Muscle layer of colon (tissue), 2 donors: ENCODE measurements at regions not wholly inside any gene's neighbourhood (a gene's known extent, or its start where the extent isn't known, plus 50 kb on each side); places are given as distances from the start of the nearest gene placed in this dataset.

Experiments
- H3K27ac ChIP-seq: one replicate; pipeline ENCODE4 v1.7.0; 2013; ENCODE audit warnings: low read depth, mild to moderate bottlenecking, low read length, moderate library complexity
- H3K27me3 ChIP-seq, 2 donors: one replicate each; pipeline ENCODE4 v1.7.0; 2013; ENCODE audit warnings: low read length in 2 of 2, mild to moderate bottlenecking in 2 of 2; ENCODE audit not compliant: insufficient read depth in 2 of 2, control insufficient read depth in 1 of 2
- H3K36me3 ChIP-seq: one replicate; pipeline ENCODE4 v1.7.0; 2013; ENCODE audit warnings: mild to moderate bottlenecking, low read length; ENCODE audit not compliant: insufficient read depth
- H3K4me1 ChIP-seq: one replicate; pipeline ENCODE4 v1.7.0; 2013; ENCODE audit warnings: mild to moderate bottlenecking, low read length; ENCODE audit not compliant: insufficient read depth
- H3K4me3 ChIP-seq, 2 donors: one replicate each; pipeline ENCODE4 v1.7.0; 2013; ENCODE audit warnings: low read length in 2 of 2, low read depth in 1 of 2, mild to moderate bottlenecking in 1 of 2, moderate library complexity in 1 of 2
- H3K9ac ChIP-seq: one replicate; pipeline ENCODE4 v1.7.0; 2013; ENCODE audit warnings: low read length
- H3K9me3 ChIP-seq: one replicate; pipeline ENCODE4 v1.7.0; 2013; ENCODE audit warnings: mild to moderate bottlenecking, low read length
- donor health status: abdominal sarcoma.
- donor health status: Adenocarcinoma of cecum.

DNA sequence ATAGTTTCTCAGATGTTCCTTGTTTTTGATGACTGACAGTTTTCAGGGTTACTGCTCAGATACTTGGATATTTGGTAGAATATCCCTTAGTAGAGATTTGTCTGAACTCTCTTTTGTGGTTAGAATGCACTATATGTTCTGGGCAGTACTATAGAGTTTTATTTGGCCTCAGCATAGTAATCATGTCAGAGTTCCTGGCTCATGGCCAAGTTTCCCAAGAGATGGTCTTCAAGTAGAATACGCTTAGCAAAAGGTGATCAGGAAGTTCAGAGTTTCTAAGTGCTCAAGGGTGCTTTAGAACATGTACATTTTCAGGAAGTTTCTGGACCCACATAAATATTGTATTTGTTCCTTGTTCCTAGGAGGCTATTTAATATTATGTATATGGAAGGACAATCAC is 1209.7 kb upstream of the GJE1 start:
- no peaks in the 10 kb centered on the region for H3K9me3 ChIP-seq
- no peaks in the 10 kb centered on the region for H3K4me1 ChIP-seq
- no peaks in the 10 kb centered on the region for H3K36me3 ChIP-seq
- no peak overlapping the region for H3K9ac ChIP-seq
- no peaks in the 10 kb centered on the region for H3K27me3 ChIP-seq
- no peak overlapping the region for H3K27ac ChIP-seq
- H3K4me3 ChIP-seq = no peak overlapping the region

DNA sequence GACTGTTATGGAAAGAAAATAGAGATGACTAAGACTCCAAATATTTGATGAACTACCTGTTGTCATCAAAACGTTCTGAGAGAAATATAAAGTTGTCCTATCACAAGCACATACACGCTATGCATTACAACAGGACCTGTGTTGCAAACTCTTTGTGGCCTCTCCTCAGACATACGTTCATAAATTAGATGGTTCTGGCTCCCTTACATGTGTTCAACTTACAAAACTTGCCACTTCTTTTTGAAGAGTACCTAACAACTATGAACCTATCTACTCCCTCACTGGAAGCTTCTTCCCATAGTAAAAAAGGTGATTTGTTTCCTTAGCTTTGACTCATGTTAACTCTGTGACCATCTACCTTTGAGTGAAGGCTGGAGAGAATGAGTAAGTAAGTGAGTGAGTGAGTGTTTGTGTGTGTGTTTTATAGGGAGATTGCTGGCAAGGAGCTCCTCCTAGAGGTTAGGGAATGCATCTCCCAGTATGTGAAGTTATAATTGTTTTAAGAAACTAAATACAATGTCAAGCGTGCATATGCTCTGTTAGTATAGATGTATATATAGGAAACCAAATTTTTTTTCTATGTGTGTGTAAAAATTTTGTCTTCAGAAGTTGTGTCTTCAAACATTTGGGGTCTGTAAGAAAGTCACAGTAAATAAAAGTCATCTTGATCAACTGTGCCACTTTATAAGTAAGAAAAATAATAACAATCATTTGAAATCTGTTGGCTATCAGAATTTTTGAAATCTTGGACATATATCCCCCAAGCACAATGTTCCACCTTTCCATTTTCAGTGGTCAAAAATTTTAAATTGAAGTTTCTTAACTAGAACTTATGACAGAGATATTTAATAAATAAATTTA is 1211.1 kb upstream of the GJE1 start:
- no peaks in the 10 kb centered on the region for H3K36me3 ChIP-seq
- H3K9ac ChIP-seq = no peak overlapping the region
- H3K4me1 ChIP-seq = no peaks in the 10 kb centered on the region
- H3K27me3 ChIP-seq = no peaks in the 10 kb centered on the region
- no peak overlapping the region for H3K27ac ChIP-seq
- H3K4me3 ChIP-seq = no peak overlapping the region
- H3K9me3 ChIP-seq = no peaks in the 10 kb centered on the region

DNA sequence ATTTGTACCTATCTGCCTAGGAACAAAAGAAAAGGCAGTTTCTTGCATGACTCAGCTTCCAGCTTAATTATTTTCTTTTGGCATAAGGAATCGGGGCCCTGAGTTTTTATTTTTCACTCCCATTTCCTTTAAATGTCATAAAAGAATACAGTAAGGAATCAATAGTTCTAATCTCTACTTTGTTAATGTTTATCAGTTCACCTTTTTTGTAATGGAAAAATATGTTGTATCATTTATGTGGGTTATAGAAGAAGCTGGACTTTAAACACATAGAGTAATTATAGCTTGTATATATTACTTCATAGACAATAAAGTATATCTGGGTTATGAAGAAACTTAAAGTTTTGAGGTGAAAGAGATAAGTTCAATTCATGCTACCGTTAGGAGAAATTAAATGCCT is 1214.8 kb upstream of the GJE1 start:
- Histone ChIP-seq H3K36me3 (no peaks in the 10 kb centered on the region), H3K27ac (no peak overlapping the region), H3K9me3 (no peaks in the 10 kb centered on the region), H3K27me3 (no peaks in the 10 kb centered on the region), H3K4me1 (no peaks in the 10 kb centered on the region), H3K4me3 (no peak overlapping the region), H3K9ac (no peak overlapping the region)

DNA sequence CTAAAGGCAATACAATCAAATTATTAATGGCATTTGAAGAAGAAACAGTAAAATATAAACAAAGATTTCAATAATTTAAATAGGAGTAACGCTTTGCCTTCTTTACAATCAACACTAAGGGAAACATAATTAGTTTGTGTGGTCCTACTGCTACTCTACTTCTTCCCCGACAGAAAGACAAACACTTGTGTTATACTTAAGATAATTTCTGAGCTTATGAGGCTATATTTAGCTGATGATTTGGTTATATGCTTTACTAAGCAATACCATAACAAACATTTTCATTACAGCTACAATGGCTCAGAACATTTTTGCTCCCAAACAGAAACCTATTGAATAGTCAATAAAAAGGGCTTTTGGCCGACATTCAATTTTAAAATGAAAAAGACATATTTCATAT is 1217.2 kb upstream of the GJE1 start:
- Histone ChIP-seq H3K36me3 (no peaks in the 10 kb centered on the region), H3K4me1 (no peaks in the 10 kb centered on the region), H3K4me3 (no peak overlapping the region), H3K27me3 (no peaks in the 10 kb centered on the region), H3K9ac (no peak overlapping the region), H3K27ac (no peak overlapping the region), H3K9me3 (no peaks in the 10 kb centered on the region)

DNA sequence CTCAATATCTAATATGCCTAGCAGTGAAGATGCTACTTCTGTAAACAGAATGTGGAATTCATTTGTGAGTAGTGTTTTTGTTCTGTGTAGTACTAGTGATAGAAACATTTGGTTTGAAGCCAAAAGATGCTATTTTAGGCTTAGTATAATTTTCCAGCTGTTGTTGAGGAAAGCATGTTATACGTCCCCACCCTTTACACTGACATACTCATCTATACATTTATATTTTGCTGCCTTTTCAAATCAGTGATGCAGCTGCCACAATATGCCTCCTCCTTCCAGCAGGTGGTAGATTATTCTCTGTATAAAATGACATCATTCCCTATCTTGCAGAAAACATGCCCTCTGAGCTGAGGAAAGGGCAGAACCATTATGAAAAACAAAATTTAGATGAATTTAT is 1217.6 kb upstream of the GJE1 start:
- no peaks in the 10 kb centered on the region for H3K9me3 ChIP-seq
- H3K36me3 ChIP-seq = no peaks in the 10 kb centered on the region
- no peaks in the 10 kb centered on the region for H3K4me1 ChIP-seq
- H3K4me3 ChIP-seq = no peak overlapping the region
- no peak overlapping the region for H3K27ac ChIP-seq
- H3K27me3 ChIP-seq = no peaks in the 10 kb centered on the region
- H3K9ac ChIP-seq = no peak overlapping the region

DNA sequence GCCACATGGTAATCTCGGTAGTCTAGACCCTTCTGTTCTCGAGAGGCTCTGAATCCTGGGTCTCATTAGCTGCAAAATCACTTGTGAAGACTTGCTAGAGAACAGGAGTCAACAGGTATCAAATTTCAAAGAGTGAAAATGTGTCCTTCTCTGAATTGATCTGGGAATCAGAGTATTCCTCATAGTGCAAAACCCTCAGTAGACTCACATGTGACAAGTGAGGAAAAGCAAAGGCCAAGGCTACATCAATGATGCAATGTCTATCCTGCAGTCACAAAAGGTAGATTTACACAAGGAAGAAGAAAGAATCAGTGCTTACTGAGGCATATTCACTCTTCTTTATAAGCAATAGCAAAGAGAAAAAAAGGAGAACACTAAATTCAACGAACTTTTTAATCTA is 1220.0 kb upstream of the GJE1 start:
- no peaks in the 10 kb centered on the region for H3K9me3 ChIP-seq
- no peak overlapping the region for H3K9ac ChIP-seq
- H3K27ac ChIP-seq = no peak overlapping the region
- no peak overlapping the region for H3K4me3 ChIP-seq
- no peaks in the 10 kb centered on the region for H3K4me1 ChIP-seq
- H3K27me3 ChIP-seq = no peaks in the 10 kb centered on the region
- no peaks in the 10 kb centered on the region for H3K36me3 ChIP-seq

DNA sequence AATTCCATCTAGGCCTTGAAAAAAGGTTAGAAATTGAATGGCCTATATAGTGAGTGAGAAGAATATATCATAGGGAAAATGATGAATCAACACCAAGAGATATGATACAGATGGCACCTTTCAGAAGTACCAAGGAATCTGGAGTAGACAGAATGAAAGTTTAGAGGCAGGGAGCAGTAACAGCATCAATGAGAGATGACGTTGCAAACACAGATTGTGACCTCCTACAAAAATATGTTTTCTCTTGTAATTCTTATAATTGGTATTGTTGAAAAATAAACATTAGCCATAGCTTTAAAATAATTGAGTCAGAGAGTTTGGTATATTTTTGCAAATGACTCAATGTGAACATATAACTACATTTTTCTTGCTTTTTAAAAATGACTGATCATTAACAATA is 1223.1 kb upstream of the GJE1 start:
- Histone ChIP-seq H3K27ac (no peak overlapping the region), H3K9ac (no peak overlapping the region), H3K36me3 (no peaks in the 10 kb centered on the region), H3K4me3 (no peak overlapping the region), H3K27me3 (no peaks in the 10 kb centered on the region), H3K9me3 (no peaks in the 10 kb centered on the region), H3K4me1 (no peaks in the 10 kb centered on the region)

DNA sequence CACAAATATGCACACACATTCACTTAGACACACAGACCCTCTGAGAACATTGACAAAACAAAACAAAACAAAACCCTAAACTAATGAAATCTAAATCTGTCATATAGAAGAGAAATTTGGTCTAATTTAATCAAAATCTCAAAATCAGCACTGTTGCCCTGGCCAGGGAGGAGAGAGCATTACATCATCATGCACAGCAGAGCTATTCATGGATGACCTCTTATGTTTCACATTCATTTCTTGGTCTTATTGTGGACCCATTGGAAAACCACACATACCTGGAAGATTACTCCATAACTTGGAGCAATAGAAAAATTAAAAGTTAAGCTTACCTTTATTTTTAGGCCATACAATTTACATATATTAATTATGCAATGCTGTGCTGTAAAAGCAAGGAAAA is 1223.6 kb upstream of the GJE1 start:
- H3K27me3 ChIP-seq = no peaks in the 10 kb centered on the region
- H3K36me3 ChIP-seq = no peaks in the 10 kb centered on the region
- no peak overlapping the region for H3K9ac ChIP-seq
- no peak overlapping the region for H3K4me3 ChIP-seq
- H3K27ac ChIP-seq = no peak overlapping the region
- no peaks in the 10 kb centered on the region for H3K9me3 ChIP-seq
- no peaks in the 10 kb centered on the region for H3K4me1 ChIP-seq

DNA sequence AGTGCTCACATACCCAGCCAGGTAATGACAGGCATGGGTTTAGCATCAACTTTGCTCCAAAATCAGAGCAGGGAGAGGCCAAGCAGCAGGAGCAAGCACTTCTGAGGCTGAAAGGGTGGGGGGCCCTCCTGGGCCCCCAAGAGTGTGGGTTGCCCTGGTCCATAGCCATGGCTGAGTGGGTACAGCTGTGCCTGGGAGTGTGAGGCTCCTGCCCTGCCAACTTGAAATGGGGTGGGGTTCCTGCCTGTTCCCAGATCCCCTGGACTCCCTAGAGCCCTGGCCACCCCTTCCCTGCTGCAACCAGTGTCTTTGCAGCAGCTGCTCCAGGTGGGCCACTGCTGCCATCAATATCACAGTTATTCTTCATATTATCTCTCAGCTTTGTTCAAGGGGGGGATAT is 1224.2 kb upstream of the GJE1 start:
- Histone ChIP-seq H3K27me3 (no peaks in the 10 kb centered on the region), H3K27ac (no peak overlapping the region), H3K36me3 (no peaks in the 10 kb centered on the region), H3K4me3 (no peak overlapping the region), H3K9ac (no peak overlapping the region), H3K9me3 (no peaks in the 10 kb centered on the region), H3K4me1 (no peaks in the 10 kb centered on the region)

DNA sequence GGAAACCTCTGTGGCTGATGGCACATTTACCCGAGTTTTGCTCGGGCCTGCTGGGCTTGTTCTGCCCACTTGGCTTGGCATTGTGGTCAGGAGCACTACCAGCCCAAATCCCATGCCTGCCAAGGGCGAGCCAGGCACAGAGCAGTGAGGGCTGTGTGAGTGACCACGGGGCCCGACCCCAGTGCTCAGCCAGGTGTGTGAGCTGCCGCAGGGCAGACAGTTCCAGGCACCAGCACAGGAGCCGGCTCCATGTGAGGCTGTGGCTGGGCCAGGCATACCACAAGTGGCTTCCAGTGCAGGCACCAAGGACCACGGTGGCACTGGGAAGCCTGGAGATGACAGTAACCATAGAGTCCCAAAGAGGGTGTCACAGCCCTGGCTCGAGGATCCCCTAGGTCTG is 1225.5 kb upstream of the GJE1 start:
- H3K36me3 ChIP-seq = no peaks in the 10 kb centered on the region
- no peak overlapping the region for H3K9ac ChIP-seq
- no peak overlapping the region for H3K27ac ChIP-seq
- no peaks in the 10 kb centered on the region for H3K4me1 ChIP-seq
- H3K9me3 ChIP-seq = no peaks in the 10 kb centered on the region
- H3K27me3 ChIP-seq = no peaks in the 10 kb centered on the region
- no peak overlapping the region for H3K4me3 ChIP-seq

DNA sequence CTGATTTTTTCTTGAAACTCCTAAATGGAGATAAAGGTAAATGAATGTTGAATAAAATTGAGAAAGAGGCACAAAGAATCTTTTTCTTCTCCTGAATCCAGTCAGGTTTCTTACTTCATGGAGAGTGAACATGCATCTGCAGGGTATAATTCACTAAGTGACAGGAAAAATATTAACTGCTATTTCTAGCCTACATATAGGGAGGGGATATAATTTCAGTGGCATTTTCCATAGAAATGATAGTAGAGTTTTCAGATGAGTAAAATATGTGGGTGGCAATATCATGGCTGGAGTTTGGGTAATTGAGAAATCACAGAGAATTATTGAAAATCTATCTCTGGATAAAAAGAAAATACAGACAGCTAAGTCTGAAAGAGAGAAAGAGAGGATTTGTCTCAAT is 1227.0 kb upstream of the GJE1 start:
- Histone ChIP-seq H3K36me3 (no peaks in the 10 kb centered on the region), H3K27ac (no peak overlapping the region)

DNA sequence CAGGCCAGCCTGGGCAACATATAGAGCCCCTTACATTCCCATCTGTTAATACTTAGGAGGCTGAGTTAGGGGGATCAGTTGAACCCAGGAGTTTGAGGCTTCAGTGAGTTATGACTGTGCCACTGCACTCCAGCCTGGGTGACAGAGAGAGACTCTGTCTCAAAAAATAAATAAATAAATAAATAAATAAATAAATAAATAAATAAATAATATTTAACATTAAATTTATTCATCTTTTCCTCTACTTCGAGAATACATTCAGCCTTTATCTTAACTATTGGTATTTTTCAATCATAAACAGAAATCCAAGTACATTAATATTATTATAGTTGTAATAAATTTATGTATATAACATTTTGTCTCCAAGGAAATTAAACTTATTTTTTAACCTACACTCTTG is 1227.7 kb upstream of the GJE1 start:
- H3K9me3 ChIP-seq = no peaks in the 10 kb centered on the region
- H3K4me3 ChIP-seq = no peak overlapping the region
- no peaks in the 10 kb centered on the region for H3K36me3 ChIP-seq
- no peak overlapping the region for H3K27ac ChIP-seq
- H3K9ac ChIP-seq = no peak overlapping the region
- H3K4me1 ChIP-seq = no peaks in the 10 kb centered on the region
- H3K27me3 ChIP-seq = no peaks in the 10 kb centered on the region

More for the DNA sequence above, 1227.0 kb upstream of the GJE1 start:
- no peaks in the 10 kb centered on the region for H3K9me3 ChIP-seq
- no peaks in the 10 kb centered on the region for H3K27me3 ChIP-seq
- no peak overlapping the region for H3K4me3 ChIP-seq
- H3K4me1 ChIP-seq = no peaks in the 10 kb centered on the region
- H3K9ac ChIP-seq = no peak overlapping the region
